Choroid plexus epithelial cell (primary cell): ENCODE measurements at regions not wholly inside any gene's neighbourhood (a gene's known extent, or its start where the extent isn't known, plus 50 kb on each side); places are given as distances from the start of the nearest gene placed in this dataset.
A peak's percentile ranks its signal among the peaks of the same experiment; 100 is the strongest.

Experiments
- DNase-seq: peaks from one replicate; pipeline ENCODE4 v3.0.0-alpha.2; 2010; ENCODE audit warnings: low read depth
- H3K4me3 ChIP-seq: 2 replicates; pipeline ENCODE4 v1.5.1; 2011; ENCODE audit warnings: low read depth, mild to moderate bottlenecking, control low read depth, low read length, moderate library complexity
- TF ChIP-seq, protein P1 (sequence below): conservative IDR thresholded peaks from 2 replicates; pipeline ENCODE4 v1.5.1; 2011; ENCODE audit warnings: low read depth, mild to moderate bottlenecking, control low read depth, inconsistent platforms, low read length, moderate library complexity

- H3K4me3 ChIP-seq = no peak overlapping the region
- DNase-seq = no peak
- TF ChIP-seq, protein P1, sequence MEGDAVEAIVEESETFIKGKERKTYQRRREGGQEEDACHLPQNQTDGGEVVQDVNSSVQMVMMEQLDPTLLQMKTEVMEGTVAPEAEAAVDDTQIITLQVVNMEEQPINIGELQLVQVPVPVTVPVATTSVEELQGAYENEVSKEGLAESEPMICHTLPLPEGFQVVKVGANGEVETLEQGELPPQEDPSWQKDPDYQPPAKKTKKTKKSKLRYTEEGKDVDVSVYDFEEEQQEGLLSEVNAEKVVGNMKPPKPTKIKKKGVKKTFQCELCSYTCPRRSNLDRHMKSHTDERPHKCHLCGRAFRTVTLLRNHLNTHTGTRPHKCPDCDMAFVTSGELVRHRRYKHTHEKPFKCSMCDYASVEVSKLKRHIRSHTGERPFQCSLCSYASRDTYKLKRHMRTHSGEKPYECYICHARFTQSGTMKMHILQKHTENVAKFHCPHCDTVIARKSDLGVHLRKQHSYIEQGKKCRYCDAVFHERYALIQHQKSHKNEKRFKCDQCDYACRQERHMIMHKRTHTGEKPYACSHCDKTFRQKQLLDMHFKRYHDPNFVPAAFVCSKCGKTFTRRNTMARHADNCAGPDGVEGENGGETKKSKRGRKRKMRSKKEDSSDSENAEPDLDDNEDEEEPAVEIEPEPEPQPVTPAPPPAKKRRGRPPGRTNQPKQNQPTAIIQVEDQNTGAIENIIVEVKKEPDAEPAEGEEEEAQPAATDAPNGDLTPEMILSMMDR = no peak
These were observed 50.2 kb upstream of the MME start for GRCh38 chr3:155029941-155030340.

DNA sequence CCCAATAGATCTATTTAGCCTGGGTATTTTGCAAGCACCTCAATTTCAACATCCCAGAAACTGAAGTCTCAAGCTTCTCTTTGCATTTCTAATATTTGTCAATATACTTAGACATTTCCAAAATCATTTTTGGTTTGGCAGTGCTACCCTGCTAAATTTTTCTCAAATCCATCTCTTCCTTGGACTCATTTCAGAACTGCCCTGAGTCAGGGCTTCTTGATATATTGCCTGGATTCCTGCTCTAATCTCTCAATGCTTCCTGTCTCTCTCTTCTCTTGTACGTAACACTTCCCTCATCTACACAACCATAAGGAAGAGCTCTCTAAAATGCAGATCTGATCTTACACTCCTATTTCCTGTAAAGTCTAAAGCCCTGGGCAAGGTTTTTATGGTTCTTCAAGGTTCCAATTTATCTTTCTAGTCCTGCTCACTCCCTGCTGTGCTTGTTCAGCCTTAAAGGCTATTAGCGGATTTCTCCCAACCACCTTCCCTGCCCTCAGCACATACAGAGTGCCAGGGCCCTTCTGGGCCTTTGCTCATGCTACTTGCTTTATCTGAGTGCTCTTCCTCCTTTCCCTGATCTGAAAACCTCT is 53.0 kb upstream of the MME start:
- H3K4me3 ChIP-seq = no peak overlapping the region
- TF ChIP-seq, protein P1 = no peak
- peak; percentile 58 for DNase-seq

DNA sequence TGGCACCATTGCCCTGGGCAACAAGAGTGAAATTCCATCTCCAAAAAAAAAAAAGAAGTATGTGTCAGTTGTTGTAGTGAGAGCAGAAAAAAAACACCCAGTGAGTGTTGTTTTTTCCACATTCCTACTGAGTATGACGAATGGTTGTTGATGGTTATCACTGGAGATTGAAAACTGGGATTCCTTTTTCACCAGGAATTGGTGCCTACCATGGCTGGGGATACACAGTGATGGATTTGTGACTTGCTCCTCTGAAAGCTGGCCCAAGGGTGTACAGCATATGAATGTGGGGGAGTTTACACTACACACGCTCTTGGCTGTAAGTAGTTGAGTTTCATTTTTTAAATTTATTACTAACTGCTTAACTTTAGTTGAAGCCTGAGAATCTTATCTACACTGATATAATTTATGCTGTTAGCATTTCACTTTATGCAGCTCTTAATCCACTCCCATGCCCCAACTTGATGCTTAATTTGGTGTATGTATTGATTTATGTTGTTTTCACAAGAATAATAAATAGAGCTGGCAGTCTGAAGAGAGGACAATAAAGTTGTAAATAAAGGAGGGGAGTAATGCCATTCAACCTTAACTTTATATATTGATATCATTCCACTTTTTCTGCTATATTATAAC is 56.0 kb upstream of the MME start:
- peak; percentile 64 for DNase-seq
- H3K4me3 ChIP-seq = no peak overlapping the region
- TF ChIP-seq, protein P1 = no peak

DNA sequence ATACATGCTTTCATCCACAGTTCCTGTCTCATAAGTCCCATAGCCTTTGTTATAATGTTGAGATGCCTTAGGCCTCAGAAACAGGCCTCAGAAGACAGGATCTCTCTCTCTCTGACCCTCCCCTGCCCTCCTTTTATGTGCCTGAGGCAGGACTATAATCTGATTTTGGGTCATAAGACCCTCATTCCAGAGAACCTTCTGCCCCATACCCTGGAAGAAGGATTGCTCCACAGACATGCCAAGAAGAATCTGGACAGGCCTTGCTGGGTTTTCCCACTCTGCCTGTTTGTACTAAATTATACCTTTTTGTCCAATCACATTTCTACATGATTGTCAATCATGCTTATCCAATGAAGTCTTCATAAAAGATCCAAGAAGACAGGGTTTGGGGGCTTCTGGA is 57.2 kb upstream of the MME start:
- DNase-seq = no peak
- no peak overlapping the region for H3K4me3 ChIP-seq
- TF ChIP-seq, protein P1 = no peak

GRCh38 chr3:155019575-155019974 is 60.5 kb upstream of the MME start:
- peak; percentile 40 for DNase-seq
- TF ChIP-seq, protein P1 = no peak
- H3K4me3 ChIP-seq = no peak overlapping the region

DNA sequence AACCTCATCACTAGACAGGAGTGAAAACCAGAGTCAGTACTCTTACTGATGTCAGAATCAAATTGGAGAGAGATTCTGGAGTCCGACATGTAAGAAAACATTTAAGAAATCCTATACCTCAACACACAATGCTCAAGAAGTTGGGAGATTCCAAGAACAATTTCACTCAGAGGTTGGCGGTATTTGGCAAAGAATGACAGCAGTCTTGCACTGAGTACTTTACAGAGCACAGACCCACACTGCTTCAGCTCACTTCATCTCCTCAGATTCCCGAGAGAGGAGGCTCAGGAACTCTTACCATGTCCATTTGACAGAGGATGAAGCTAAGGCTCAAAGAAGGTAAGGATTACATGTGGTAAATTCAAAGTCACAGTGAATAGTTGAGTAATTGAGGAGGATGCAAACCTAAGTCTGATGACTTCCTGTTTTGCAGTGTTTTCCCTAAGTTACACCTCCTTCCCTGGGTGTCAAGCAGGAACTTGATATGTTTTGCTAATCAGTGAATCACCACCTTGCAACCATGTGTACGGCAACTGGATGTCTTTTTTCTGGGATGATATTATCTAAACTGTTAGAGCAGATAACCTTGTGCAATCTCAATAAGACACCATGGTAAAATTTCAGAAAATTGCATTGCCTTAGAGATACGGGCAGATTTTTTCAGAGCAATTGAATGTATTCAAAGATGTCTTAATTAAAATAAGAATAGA is 61.3 kb upstream of the MME start:
- TF ChIP-seq, protein P1 = no peak
- no peak overlapping the region for H3K4me3 ChIP-seq
- peak; percentile 42 for DNase-seq
